Parathyroid adenoma (tissue), 2 donors: ENCODE measurements at regions not wholly inside any gene's neighbourhood (a gene's known extent, or its start where the extent isn't known, plus 50 kb on each side); places are given as distances from the start of the nearest gene placed in this dataset.

Experiments used
- H2AFZ ChIP-seq: fragments of 300-600 bp; sonication (generic); one replicate; pipeline ENCODE4 v1.7.0; 2017; ENCODE audit warnings: antibody characterized with exemption, mild to moderate bottlenecking
- H3K27ac ChIP-seq: fragments of 300-600 bp; sonication (generic); one replicate; pipeline ENCODE4 v1.7.0; 2017
- H3K27me3 ChIP-seq: fragments of 300-600 bp; sonication (generic); one replicate; pipeline ENCODE4 v1.7.0; 2017; ENCODE audit warnings: low read length; ENCODE audit not compliant: control insufficient read depth, insufficient read depth
- H3K36me3 ChIP-seq: fragments of 300-600 bp; sonication (generic); one replicate; pipeline ENCODE4 v1.7.0; 2017; ENCODE audit warnings: low read length; ENCODE audit not compliant: control insufficient read depth, insufficient read depth
- H3K4me1 ChIP-seq: fragments of 300-600 bp; sonication (generic); one replicate; pipeline ENCODE4 v1.7.0; 2017; ENCODE audit warnings: control low read depth
- H3K4me2 ChIP-seq: fragments of 300-600 bp; sonication (generic); one replicate; pipeline ENCODE4 v1.7.0; 2017; ENCODE audit warnings: low read length
- H3K4me3 ChIP-seq: fragments of 300-600 bp; sonication (generic); one replicate; pipeline ENCODE4 v1.7.0; 2017; ENCODE audit warnings: low read depth, low read length
- H3K79me2 ChIP-seq: fragments of 300-600 bp; sonication (generic); one replicate; pipeline ENCODE4 v1.7.0; 2017; ENCODE audit warnings: control low read depth
- H3K9ac ChIP-seq: fragments of 300-600 bp; sonication (generic); one replicate; pipeline ENCODE4 v1.7.0; 2017; ENCODE audit warnings: mild to moderate bottlenecking
- H3K9me3 ChIP-seq: fragments of 300-600 bp; sonication (generic); one replicate; pipeline ENCODE4 v1.7.0; 2017; ENCODE audit warnings: low read length; ENCODE audit not compliant: control insufficient read depth
- TF ChIP-seq, protein P1 (sequence below): fragments of 300-600 bp; sonication (generic); IDR thresholded peaks from one replicate; pipeline ENCODE4 v1.7.0; 2017; ENCODE audit warnings: antibody characterized with exemption, mild to moderate bottlenecking
- donor health status: primary hyperparathyroidism.

DNA sequence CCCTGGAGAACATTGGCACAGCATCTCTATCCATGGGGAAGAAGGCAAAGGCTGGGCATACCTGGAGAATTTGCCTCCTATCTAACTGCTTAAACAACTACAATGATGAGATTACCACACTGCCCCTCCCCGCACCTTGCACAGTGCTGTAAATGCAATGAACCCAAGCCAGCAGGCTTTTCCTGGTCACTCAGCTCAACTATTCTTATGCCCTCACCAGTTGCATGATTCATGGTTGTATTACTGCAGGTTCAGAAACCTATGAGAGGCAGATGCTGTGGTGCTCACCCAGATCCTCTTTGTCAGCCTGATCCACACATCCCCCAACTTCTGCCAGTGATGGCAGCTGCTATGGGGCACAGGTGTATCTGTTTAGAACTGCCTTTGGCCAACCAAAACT, 77.7 kb upstream of the STAC start:
- TF ChIP-seq, protein P1, sequence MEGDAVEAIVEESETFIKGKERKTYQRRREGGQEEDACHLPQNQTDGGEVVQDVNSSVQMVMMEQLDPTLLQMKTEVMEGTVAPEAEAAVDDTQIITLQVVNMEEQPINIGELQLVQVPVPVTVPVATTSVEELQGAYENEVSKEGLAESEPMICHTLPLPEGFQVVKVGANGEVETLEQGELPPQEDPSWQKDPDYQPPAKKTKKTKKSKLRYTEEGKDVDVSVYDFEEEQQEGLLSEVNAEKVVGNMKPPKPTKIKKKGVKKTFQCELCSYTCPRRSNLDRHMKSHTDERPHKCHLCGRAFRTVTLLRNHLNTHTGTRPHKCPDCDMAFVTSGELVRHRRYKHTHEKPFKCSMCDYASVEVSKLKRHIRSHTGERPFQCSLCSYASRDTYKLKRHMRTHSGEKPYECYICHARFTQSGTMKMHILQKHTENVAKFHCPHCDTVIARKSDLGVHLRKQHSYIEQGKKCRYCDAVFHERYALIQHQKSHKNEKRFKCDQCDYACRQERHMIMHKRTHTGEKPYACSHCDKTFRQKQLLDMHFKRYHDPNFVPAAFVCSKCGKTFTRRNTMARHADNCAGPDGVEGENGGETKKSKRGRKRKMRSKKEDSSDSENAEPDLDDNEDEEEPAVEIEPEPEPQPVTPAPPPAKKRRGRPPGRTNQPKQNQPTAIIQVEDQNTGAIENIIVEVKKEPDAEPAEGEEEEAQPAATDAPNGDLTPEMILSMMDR: no peak
- Histone ChIP-seq H3K4me2 (no peak overlapping the region), H2AFZ (peak overlapping the region; percentile 39), H3K9ac (no peak overlapping the region), H3K4me1 (peaks cover 20% of the 10 kb centered on the region), H3K27me3 (no peaks in the 10 kb centered on the region), H3K36me3 (no peaks in the 10 kb centered on the region), H3K27ac (no peak overlapping the region), H3K79me2 (no peaks in the 10 kb centered on the region), H3K4me3 (no peak overlapping the region), H3K9me3 (no peaks in the 10 kb centered on the region)

DNA sequence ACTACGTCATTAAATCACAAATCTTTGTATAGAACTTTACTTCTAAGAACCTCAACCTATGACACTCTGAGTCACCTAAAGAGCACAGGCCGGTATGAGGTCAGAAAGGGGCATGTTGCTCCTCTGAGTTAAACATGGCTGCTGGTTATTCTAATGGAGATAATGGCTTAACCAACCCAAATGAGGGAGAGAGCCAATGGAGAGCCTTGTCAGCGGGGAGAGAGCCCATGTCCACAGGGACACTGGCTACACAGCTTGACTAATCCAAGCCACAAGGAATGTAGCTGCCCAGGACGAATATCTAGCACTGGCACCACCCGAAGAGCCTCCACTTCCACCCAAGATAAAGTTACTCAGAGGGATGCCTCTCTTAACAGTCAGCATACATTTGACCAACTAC, 77.0 kb upstream of the STAC start:
- Histone ChIP-seq H3K27ac (no peak overlapping the region), H3K9ac (no peak overlapping the region), H3K27me3 (no peaks in the 10 kb centered on the region), H3K36me3 (no peaks in the 10 kb centered on the region), H3K4me2 (no peak overlapping the region), H2AFZ (no peak overlapping the region), H3K4me3 (no peak overlapping the region), H3K79me2 (no peaks in the 10 kb centered on the region), H3K9me3 (no peaks in the 10 kb centered on the region), H3K4me1 (peaks cover 13% of the 10 kb centered on the region)
- TF ChIP-seq, protein P1: no peak

DNA sequence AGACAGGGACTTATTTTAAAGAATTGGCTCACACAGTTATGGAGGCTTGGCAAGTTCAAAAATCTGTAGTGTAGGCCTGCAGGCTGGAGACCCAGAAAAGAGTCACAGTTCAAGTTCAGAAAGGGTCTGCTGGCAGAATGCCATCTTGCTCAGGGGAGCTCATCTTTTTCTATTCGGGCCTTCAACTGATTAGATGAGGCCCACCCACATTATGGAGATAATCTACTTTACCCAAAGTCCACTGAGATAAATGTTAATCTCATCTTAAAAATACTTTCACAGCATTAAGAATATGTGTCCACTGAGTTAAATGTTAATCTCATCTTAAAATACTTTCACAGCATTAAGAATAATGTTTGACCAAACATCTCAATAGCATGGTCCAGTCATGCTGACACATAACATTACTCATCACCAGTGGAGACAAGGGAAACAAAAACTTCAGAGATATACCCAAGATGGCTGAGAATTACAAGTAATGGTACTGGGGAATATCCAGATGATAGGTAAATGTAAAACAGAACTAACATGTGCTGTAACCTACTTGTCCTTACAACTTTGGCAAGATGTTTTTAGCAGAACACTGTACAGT, 74.3 kb upstream of the STAC start:
- Histone ChIP-seq H3K4me1 (peaks cover 13% of the 10 kb centered on the region), H2AFZ (no peak overlapping the region)
- TF ChIP-seq, protein P1: no peak

GRCh38 chr3:36309092-36309491, 71.2 kb upstream of the STAC start:
- Histone ChIP-seq H3K79me2 (no peaks in the 10 kb centered on the region), H3K4me3 (no peak overlapping the region), H2AFZ (no peak overlapping the region), H3K27me3 (no peaks in the 10 kb centered on the region), H3K36me3 (no peaks in the 10 kb centered on the region), H3K9ac (no peak overlapping the region), H3K9me3 (no peaks in the 10 kb centered on the region), H3K4me2 (no peak overlapping the region), H3K27ac (no peak overlapping the region), H3K4me1 (no peaks in the 10 kb centered on the region)
- TF ChIP-seq, protein P1: no peak

More for the DNA sequence above, 74.3 kb upstream of the STAC start:
- H3K9me3 ChIP-seq: no peaks in the 10 kb centered on the region
- H3K27ac ChIP-seq: no peak overlapping the region
- no peaks in the 10 kb centered on the region for H3K36me3 ChIP-seq
- H3K9ac ChIP-seq: no peak overlapping the region
- no peaks in the 10 kb centered on the region for H3K79me2 ChIP-seq
- H3K4me3 ChIP-seq: no peak overlapping the region
- H3K4me2 ChIP-seq: no peak overlapping the region
- no peaks in the 10 kb centered on the region for H3K27me3 ChIP-seq

GRCh38 chr3:36312351-36312750, 68.0 kb upstream of the STAC start:
- peaks cover under 1% of the 10 kb centered on the region for H3K4me1 ChIP-seq
- H3K27ac ChIP-seq: no peak overlapping the region
- no peaks in the 10 kb centered on the region for H3K27me3 ChIP-seq
- no peak overlapping the region for H3K4me2 ChIP-seq
- H2AFZ ChIP-seq: peak overlapping the region; percentile 56
- TF ChIP-seq, protein P1: no peak
- no peaks in the 10 kb centered on the region for H3K36me3 ChIP-seq
- no peaks in the 10 kb centered on the region for H3K79me2 ChIP-seq
- no peak overlapping the region for H3K4me3 ChIP-seq
- H3K9ac ChIP-seq: no peak overlapping the region
- no peaks in the 10 kb centered on the region for H3K9me3 ChIP-seq
